ENCODE measurements at regions not wholly inside any gene's neighbourhood (a gene's known extent, or its start where the extent isn't known, plus 50 kb on each side); places are given as distances from the start of the nearest gene placed in this dataset.

DNA sequence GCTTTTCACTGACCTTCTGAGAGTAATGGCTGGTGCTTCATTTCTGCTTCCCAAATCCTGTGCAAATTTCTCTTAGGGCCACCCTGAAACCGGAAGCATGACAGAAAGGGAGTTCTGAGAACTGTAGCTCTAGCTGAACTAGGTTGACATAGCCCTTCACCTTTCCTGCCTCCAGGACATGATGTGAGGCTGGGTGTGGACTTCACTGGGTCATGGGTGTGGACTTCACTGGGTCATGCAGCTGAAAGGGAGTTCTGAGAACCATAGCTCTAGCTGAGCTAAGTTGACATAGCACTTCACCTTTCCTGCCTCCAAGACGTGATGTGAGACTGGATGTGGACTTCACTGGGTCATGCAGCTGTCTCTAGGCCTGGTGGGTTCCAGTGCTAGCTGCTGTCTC, 54.3 kb upstream of the NLRP1 start (continued):
- TF ChIP-seq STAT1 (IDR thresholded peaks at IDR 0.05; ENCODE audit: unreplicated experiment) (no peak), ZNF114 (CRISPR knock-in tag; IDR thresholded peaks at IDR 0.05) (no peak), EZH2 (IDR thresholded peaks at IDR 0.05; ENCODE audit: low read depth, unreplicated experiment) (no peak)
- TF ChIP-seq, protein P1, sequence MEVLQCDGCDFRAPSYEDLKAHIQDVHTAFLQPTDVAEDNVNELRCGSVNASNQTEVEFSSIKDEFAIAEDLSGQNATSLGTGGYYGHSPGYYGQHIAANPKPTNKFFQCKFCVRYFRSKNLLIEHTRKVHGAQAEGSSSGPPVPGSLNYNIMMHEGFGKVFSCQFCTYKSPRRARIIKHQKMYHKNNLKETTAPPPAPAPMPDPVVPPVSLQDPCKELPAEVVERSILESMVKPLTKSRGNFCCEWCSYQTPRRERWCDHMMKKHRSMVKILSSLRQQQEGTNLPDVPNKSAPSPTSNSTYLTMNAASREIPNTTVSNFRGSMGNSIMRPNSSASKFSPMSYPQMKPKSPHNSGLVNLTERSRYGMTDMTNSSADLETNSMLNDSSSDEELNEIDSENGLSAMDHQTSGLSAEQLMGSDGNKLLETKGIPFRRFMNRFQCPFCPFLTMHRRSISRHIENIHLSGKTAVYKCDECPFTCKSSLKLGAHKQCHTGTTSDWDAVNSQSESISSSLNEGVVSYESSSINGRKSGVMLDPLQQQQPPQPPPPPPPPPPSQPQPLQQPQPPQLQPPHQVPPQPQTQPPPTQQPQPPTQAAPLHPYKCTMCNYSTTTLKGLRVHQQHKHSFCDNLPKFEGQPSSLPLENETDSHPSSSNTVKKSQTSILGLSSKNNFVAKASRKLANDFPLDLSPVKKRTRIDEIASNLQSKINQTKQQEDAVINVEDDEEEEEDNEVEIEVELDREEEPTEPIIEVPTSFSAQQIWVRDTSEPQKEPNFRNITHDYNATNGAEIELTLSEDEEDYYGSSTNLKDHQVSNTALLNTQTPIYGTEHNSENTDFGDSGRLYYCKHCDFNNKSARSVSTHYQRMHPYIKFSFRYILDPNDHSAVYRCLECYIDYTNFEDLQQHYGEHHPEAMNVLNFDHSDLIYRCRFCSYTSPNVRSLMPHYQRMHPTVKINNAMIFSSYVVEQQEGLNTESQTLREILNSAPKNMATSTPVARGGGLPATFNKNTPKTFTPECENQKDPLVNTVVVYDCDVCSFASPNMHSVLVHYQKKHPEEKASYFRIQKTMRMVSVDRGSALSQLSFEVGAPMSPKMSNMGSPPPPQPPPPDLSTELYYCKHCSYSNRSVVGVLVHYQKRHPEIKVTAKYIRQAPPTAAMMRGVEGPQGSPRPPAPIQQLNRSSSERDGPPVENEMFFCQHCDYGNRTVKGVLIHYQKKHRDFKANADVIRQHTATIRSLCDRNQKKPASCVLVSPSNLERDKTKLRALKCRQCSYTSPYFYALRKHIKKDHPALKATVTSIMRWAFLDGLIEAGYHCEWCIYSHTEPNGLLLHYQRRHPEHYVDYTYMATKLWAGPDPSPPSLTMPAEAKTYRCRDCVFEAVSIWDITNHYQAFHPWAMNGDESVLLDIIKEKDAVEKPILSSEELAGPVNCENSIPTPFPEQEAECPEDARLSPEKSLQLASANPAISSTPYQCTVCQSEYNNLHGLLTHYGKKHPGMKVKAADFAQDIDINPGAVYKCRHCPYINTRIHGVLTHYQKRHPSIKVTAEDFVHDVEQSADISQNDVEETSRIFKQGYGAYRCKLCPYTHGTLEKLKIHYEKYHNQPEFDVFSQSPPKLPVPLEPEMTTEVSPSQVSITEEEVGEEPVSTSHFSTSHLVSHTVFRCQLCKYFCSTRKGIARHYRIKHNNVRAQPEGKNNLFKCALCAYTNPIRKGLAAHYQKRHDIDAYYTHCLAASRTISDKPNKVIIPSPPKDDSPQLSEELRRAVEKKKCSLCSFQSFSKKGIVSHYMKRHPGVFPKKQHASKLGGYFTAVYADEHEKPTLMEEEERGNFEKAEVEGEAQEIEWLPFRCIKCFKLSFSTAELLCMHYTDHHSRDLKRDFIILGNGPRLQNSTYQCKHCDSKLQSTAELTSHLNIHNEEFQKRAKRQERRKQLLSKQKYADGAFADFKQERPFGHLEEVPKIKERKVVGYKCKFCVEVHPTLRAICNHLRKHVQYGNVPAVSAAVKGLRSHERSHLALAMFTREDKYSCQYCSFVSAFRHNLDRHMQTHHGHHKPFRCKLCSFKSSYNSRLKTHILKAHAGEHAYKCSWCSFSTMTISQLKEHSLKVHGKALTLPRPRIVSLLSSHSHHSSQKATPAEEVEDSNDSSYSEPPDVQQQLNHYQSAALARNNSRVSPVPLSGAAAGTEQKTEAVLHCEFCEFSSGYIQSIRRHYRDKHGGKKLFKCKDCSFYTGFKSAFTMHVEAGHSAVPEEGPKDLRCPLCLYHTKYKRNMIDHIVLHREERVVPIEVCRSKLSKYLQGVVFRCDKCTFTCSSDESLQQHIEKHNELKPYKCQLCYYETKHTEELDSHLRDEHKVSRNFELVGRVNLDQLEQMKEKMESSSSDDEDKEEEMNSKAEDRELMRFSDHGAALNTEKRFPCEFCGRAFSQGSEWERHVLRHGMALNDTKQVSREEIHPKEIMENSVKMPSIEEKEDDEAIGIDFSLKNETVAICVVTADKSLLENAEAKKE (CRISPR knock-in tag; IDR thresholded peaks at IDR 0.05): no peak
- TF ChIP-seq, protein P2, sequence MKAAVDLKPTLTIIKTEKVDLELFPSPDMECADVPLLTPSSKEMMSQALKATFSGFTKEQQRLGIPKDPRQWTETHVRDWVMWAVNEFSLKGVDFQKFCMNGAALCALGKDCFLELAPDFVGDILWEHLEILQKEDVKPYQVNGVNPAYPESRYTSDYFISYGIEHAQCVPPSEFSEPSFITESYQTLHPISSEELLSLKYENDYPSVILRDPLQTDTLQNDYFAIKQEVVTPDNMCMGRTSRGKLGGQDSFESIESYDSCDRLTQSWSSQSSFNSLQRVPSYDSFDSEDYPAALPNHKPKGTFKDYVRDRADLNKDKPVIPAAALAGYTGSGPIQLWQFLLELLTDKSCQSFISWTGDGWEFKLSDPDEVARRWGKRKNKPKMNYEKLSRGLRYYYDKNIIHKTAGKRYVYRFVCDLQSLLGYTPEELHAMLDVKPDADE (IDR thresholded peaks at IDR 0.05): no peak

DNA sequence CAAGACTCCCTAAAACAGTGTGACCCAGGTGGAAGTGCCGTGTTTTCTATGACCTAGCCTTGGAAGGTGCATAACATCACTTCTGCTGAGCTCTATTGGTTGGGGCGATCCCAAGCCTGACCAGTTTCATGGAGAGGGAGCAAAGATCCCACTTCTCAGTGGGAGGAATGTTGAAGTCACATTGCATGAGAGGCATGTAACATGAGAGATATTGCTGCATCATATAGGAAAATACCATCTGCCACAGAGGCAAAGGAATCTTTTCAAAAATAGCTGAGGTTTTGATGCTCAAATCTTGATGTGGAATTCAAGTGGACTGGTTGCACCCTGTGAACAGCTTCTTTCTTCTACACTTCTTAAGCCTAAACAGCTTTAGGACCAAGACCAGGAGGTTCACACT, 56.4 kb upstream of the NLRP1 start:
- H3K79me2 ChIP-seq (replicated peaks; ENCODE audit: insufficient read depth): no peaks in the 10 kb centered on the region
- H4K20me1 ChIP-seq (replicated peaks; ENCODE audit: insufficient read depth): no peaks in the 10 kb centered on the region
- H3K9me2 ChIP-seq (ENCODE audit: insufficient read depth): peaks cover 3% of the 10 kb centered on the region; the same call in 1 of the 2 replicates
- Mint-ChIP-seq H3K9me3 (no peaks in the 10 kb centered on the region), H3K36me3 (ENCODE audit: low read depth) (no peaks in the 10 kb centered on the region), H3K4me3 (no peak overlapping the region), H3K4me1 (no peaks in the 10 kb centered on the region), H3K27ac (peak overlapping the region; percentile 18; the same call in 1 of the 2 replicates), H3K27me3 (ENCODE audit: insufficient read depth, low read depth, poor library complexity) (peaks cover 4% of the 10 kb centered on the region)
- no peaks in the 10 kb centered on the region for H3K27me3 ChIP-seq (ENCODE audit: insufficient read depth)
- DNase-seq (ENCODE audit: low spot score): no peak
- H3K4me2 ChIP-seq: no peak overlapping the region
- no peak overlapping the region for H3K27ac ChIP-seq (ENCODE audit: low read depth)
- ATAC-seq: no peak
- no peaks in the 10 kb centered on the region for H3F3A ChIP-seq (replicated peaks; ENCODE audit: low read depth)
- no peaks in the 10 kb centered on the region for H3K4me1 ChIP-seq (ENCODE audit: insufficient read depth)
- no peak overlapping the region for H3K4me3 ChIP-seq
- no peak for TF ChIP-seq JUNB (IDR thresholded peaks at IDR 0.05; ENCODE audit: unreplicated experiment)
- no peak for TF ChIP-seq ZNF114 (CRISPR knock-in tag; IDR thresholded peaks at IDR 0.05)
- no peak for TF ChIP-seq POLR2AphosphoS5 (IDR thresholded peaks at IDR 0.05; ENCODE audit: low read depth)
- TF ChIP-seq STAT1 (IDR thresholded peaks at IDR 0.05; ENCODE audit: unreplicated experiment): no peak
- TF ChIP-seq, protein P3, sequence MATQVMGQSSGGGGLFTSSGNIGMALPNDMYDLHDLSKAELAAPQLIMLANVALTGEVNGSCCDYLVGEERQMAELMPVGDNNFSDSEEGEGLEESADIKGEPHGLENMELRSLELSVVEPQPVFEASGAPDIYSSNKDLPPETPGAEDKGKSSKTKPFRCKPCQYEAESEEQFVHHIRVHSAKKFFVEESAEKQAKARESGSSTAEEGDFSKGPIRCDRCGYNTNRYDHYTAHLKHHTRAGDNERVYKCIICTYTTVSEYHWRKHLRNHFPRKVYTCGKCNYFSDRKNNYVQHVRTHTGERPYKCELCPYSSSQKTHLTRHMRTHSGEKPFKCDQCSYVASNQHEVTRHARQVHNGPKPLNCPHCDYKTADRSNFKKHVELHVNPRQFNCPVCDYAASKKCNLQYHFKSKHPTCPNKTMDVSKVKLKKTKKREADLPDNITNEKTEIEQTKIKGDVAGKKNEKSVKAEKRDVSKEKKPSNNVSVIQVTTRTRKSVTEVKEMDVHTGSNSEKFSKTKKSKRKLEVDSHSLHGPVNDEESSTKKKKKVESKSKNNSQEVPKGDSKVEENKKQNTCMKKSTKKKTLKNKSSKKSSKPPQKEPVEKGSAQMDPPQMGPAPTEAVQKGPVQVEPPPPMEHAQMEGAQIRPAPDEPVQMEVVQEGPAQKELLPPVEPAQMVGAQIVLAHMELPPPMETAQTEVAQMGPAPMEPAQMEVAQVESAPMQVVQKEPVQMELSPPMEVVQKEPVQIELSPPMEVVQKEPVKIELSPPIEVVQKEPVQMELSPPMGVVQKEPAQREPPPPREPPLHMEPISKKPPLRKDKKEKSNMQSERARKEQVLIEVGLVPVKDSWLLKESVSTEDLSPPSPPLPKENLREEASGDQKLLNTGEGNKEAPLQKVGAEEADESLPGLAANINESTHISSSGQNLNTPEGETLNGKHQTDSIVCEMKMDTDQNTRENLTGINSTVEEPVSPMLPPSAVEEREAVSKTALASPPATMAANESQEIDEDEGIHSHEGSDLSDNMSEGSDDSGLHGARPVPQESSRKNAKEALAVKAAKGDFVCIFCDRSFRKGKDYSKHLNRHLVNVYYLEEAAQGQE (IDR thresholded peaks at IDR 0.05; ENCODE audit: unreplicated experiment): no peak
- TF ChIP-seq, protein P4, sequence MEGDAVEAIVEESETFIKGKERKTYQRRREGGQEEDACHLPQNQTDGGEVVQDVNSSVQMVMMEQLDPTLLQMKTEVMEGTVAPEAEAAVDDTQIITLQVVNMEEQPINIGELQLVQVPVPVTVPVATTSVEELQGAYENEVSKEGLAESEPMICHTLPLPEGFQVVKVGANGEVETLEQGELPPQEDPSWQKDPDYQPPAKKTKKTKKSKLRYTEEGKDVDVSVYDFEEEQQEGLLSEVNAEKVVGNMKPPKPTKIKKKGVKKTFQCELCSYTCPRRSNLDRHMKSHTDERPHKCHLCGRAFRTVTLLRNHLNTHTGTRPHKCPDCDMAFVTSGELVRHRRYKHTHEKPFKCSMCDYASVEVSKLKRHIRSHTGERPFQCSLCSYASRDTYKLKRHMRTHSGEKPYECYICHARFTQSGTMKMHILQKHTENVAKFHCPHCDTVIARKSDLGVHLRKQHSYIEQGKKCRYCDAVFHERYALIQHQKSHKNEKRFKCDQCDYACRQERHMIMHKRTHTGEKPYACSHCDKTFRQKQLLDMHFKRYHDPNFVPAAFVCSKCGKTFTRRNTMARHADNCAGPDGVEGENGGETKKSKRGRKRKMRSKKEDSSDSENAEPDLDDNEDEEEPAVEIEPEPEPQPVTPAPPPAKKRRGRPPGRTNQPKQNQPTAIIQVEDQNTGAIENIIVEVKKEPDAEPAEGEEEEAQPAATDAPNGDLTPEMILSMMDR (conservative IDR thresholded peaks at IDR 0.05; ENCODE audit: low read depth in 2 of 2): no peak
- no peak for TF ChIP-seq ZNF331 (CRISPR knock-in tag; IDR thresholded peaks at IDR 0.05; ENCODE audit: low read depth)
- no peak for TF ChIP-seq EZH2 (IDR thresholded peaks at IDR 0.05; ENCODE audit: low read depth, unreplicated experiment)
- H3K36me3 ChIP-seq (ENCODE audit: insufficient read depth): no peaks in the 10 kb centered on the region
- no peak overlapping the region for H2AFZ ChIP-seq
